ENCODE measurements at regions not wholly inside any gene's neighbourhood (a gene's known extent, or its start where the extent isn't known, plus 50 kb on each side); places are given as distances from the start of the nearest gene placed in this dataset.

GRCh38 chr12:113604666-113605065, 133.0 kb upstream of the LHX5 start:
- TF ChIP-seq, protein P1, sequence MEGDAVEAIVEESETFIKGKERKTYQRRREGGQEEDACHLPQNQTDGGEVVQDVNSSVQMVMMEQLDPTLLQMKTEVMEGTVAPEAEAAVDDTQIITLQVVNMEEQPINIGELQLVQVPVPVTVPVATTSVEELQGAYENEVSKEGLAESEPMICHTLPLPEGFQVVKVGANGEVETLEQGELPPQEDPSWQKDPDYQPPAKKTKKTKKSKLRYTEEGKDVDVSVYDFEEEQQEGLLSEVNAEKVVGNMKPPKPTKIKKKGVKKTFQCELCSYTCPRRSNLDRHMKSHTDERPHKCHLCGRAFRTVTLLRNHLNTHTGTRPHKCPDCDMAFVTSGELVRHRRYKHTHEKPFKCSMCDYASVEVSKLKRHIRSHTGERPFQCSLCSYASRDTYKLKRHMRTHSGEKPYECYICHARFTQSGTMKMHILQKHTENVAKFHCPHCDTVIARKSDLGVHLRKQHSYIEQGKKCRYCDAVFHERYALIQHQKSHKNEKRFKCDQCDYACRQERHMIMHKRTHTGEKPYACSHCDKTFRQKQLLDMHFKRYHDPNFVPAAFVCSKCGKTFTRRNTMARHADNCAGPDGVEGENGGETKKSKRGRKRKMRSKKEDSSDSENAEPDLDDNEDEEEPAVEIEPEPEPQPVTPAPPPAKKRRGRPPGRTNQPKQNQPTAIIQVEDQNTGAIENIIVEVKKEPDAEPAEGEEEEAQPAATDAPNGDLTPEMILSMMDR (IDR thresholded peaks at IDR 0.05): no peak
- TF ChIP-seq POLR2A (IDR thresholded peaks at IDR 0.05): no peak
